ENCODE measurements at regions not wholly inside any gene's neighbourhood (a gene's known extent, or its start where the extent isn't known, plus 50 kb on each side); places are given as distances from the start of the nearest gene placed in this dataset.
A peak's percentile ranks its signal among the peaks of the same experiment; 100 is the strongest.

GRCh38 chr18:56257205-56257604, 381.2 kb downstream of the TXNL1 start:
- 6% methylated on average over 4 of the region's 4 CpGs for WGBS (ENCODE audit: insufficient coverage, low coverage, missing lambda C conversion rate)
- no peaks in the 10 kb centered on the region for H3K36me3 ChIP-seq (ENCODE audit: control insufficient read depth, insufficient read depth, low read length)
- ChIA-PET CTCF (ENCODE audit: low intra/inter-chr PET ratio) (no interaction called here), POLR2A (no interaction called here)
- H4K20me1 ChIP-seq (replicated peaks; ENCODE audit: control insufficient read depth, insufficient read depth, low read length), result no peaks in the 10 kb centered on the region
- no peaks in the 10 kb centered on the region for H3K27me3 ChIP-seq (ENCODE audit: control insufficient read depth in 2 of 2, insufficient read depth in 2 of 2, low read length in 2 of 2)
- no peak overlapping the region for H2AFZ ChIP-seq (ENCODE audit: low read depth, low read length)
- FAIRE-seq (no peak), ATAC-seq (no peak), DNase-seq (ENCODE audit: extremely low read depth in 1 of 4, low spot score in 3 of 4) (no peak)
- in situ Hi-C loops (cut with MboI), result no loop called here
- no peak overlapping the region for H3K9ac ChIP-seq (ENCODE audit: insufficient read depth in 1 of 2, low read depth in 2 of 2, low read length in 2 of 2)
- BruUV-seq (replicated peaks), result no TSS peak
- H3K4me2 ChIP-seq (ENCODE audit: insufficient read depth, low read length), result no peak overlapping the region
- TF ChIP-seq ZNF316 (IDR thresholded peaks at IDR 0.05) (peak; percentile 78), BHLHE40 (IDR thresholded peaks at IDR 0.05; ENCODE audit: low read length) (no peak), JUND (IDR thresholded peaks at IDR 0.05; ENCODE audit: borderline replicate concordance, low read depth, low read length) (0 out of 2 replicates have a peak, but pooled peaks have one; percentile 27), JUND (tag; IDR thresholded peaks at IDR 0.05; ENCODE audit: borderline replicate concordance, low read depth, low read length) (peak; percentile 74; the same call in 2 of the 3 replicates), JUNB (CRISPR knock-in tag; conservative IDR thresholded peaks at IDR 0.05) (peak; percentile 78), NFE2L1 (tag; IDR thresholded peaks at IDR 0.05; ENCODE audit: borderline replicate concordance, low read depth) (peak; percentile 66; the same call in 1 of the 2 replicates), C11orf30 (IDR thresholded peaks at IDR 0.05; ENCODE audit: low read depth) (peak; percentile 30), FOSL1 (tag; conservative IDR thresholded peaks at IDR 0.05) (peak; percentile 51), ATF3 (IDR thresholded peaks at IDR 0.05) (peak; percentile 81), ATF3 (CRISPR knock-in tag; conservative IDR thresholded peaks at IDR 0.05) (no peak), MAFG (tag; conservative IDR thresholded peaks at IDR 0.05) (peak; percentile 92), NCOA6 (IDR thresholded peaks at IDR 0.05) (no peak), BACH1 (tag; IDR thresholded peaks at IDR 0.05) (0 out of 2 replicates have a peak, but pooled peaks have one; percentile 41)
- H3K9me3 ChIP-seq (replicated peaks; ENCODE audit: control insufficient read depth, insufficient read depth, low read depth, low read length), result no peaks in the 10 kb centered on the region
- H3K4me1 ChIP-seq (replicated peaks in 1 of 2; ENCODE audit: control insufficient read depth in 2 of 2, insufficient read depth in 2 of 2, low read length in 2 of 2), result no peaks in the 10 kb centered on the region
- no peak overlapping the region for H3K27ac ChIP-seq (ENCODE audit: extremely low read depth, low read depth, low read length)
- no peaks in the 10 kb centered on the region for H3K9me1 ChIP-seq (ENCODE audit: control insufficient read depth, insufficient read depth, low read length)
- H3K79me2 ChIP-seq (ENCODE audit: control insufficient read depth, insufficient read depth, low read length), result no peaks in the 10 kb centered on the region
- no peak overlapping the region for H3K4me3 ChIP-seq
- intact Hi-C loops (cut with micrococcal nuclease), result no loop called here
